DOHH2 (cell line): ENCODE measurements at regions not wholly inside any gene's neighbourhood (a gene's known extent, or its start where the extent isn't known, plus 50 kb on each side); places are given as distances from the start of the nearest gene placed in this dataset.

ENCODE experiments used
- H3F3A ChIP-seq: fragments of 200-600 bp; sonication (generic), shearing (Covaris generic); 2 replicates; pipeline ENCODE4 v1.6.0; 2016; ENCODE audit warnings: antibody characterized with exemption, mild to moderate bottlenecking; ENCODE audit not compliant: control insufficient read depth, insufficient read depth
- H3K27ac ChIP-seq: fragments of 200-600 bp; sonication (generic); 2 replicates; pipeline ENCODE4 v1.5.1; 2014; ENCODE audit warnings: low read depth, mild to moderate bottlenecking, low read length, moderate library complexity
- H3K27me3 ChIP-seq: fragments of 200-600 bp; sonication (generic); 2 replicates; pipeline ENCODE4 v1.6.1; 2014; ENCODE audit warnings: mild to moderate bottlenecking, low read length, mixed read lengths; ENCODE audit not compliant: control insufficient read depth
- H3K36me3 ChIP-seq: fragments of 200-600 bp; sonication (generic); 2 replicates; pipeline ENCODE4 v1.6.1; 2014; ENCODE audit warnings: mild to moderate bottlenecking, low read length, moderate library complexity, mixed read lengths; ENCODE audit not compliant: control insufficient read depth
- H3K4me1 ChIP-seq: fragments of 200-600 bp; sonication (generic); 2 replicates; pipeline ENCODE4 v1.6.1; 2014; ENCODE audit warnings: mild to moderate bottlenecking, low read length, mixed read lengths; ENCODE audit not compliant: control insufficient read depth
- H3K4me2 ChIP-seq: fragments of 200-600 bp; sonication (generic); 2 replicates; pipeline ENCODE4 v1.6.0; 2014; ENCODE audit warnings: mild to moderate bottlenecking, low read length, moderate library complexity
- H3K4me3 ChIP-seq: fragments of 200-600 bp; sonication (generic); 2 replicates; pipeline ENCODE4 v1.5.1; 2014; ENCODE audit warnings: mild to moderate bottlenecking, low read length, mixed read lengths
- H3K79me2 ChIP-seq: fragments of 200-600 bp; sonication (generic); 2 replicates; pipeline ENCODE4 v1.6.1; 2014; ENCODE audit warnings: mild to moderate bottlenecking, low read length, mixed read lengths; ENCODE audit not compliant: control insufficient read depth
- H3K9me2 ChIP-seq: fragments of 200-600 bp; sonication (generic); replicated peaks from 2 replicates; pipeline ENCODE4 v1.6.1; 2014; ENCODE audit warnings: mild to moderate bottlenecking, low read length, mixed read lengths; ENCODE audit not compliant: control insufficient read depth
- H3K9me3 ChIP-seq: fragments of 200-600 bp; sonication (generic); 2 replicates; pipeline ENCODE4 v1.6.1; 2014; ENCODE audit warnings: antibody characterized with exemption, low read length, mixed read lengths; ENCODE audit not compliant: control insufficient read depth, insufficient read depth
- H4K20me1 ChIP-seq: fragments of 200-600 bp; sonication (generic); 2 replicates; pipeline ENCODE4 v1.6.0; 2014; ENCODE audit warnings: low read depth, mild to moderate bottlenecking, antibody characterized with exemption, low read length, moderate library complexity; ENCODE audit not compliant: control insufficient read depth, insufficient read depth
- CTCF ChIP-seq: fragments of 200-600 bp; sonication (generic); IDR thresholded peaks from one replicate; pipeline ENCODE4 v1.5.1; 2014; ENCODE audit warnings: antibody characterized with exemption, mild to moderate bottlenecking, low read depth, low read length; ENCODE audit not compliant: poor library complexity, severe bottlenecking
- EZH2phosphoT487 ChIP-seq: fragments of 200-600 bp; sonication (generic); IDR thresholded peaks from 2 replicates; pipeline ENCODE4 v1.6.1; 2017; ENCODE audit warnings: borderline replicate concordance, mild to moderate bottlenecking, antibody characterized with exemption, low read length, moderate library complexity, mixed read lengths

- TF ChIP-seq EZH2phosphoT487 (no peak), CTCF (no peak)
- Histone ChIP-seq H3K27ac (no peak overlapping the region), H3K4me2 (no peak overlapping the region), H3K79me2 (no peaks in the 10 kb centered on the region), H3K4me1 (no peaks in the 10 kb centered on the region), H3K36me3 (no peaks in the 10 kb centered on the region), H4K20me1 (no peaks in the 10 kb centered on the region), H3K9me2 (no peaks in the 10 kb centered on the region), H3K4me3 (no peak overlapping the region), H3K27me3 (no peaks in the 10 kb centered on the region), H3F3A (no peaks in the 10 kb centered on the region), H3K9me3 (no peaks in the 10 kb centered on the region)
These were observed 89.1 kb upstream of the NTM start for GRCh38 chr11:131281316-131281715.

- H3K4me1 ChIP-seq: no peaks in the 10 kb centered on the region
- no peaks in the 10 kb centered on the region for H3K9me2 ChIP-seq
- TF ChIP-seq CTCF: no peak
- TF ChIP-seq EZH2phosphoT487: no peak
- H4K20me1 ChIP-seq: no peaks in the 10 kb centered on the region
- no peak overlapping the region for H3K4me2 ChIP-seq
- no peak overlapping the region for H3K4me3 ChIP-seq
- no peaks in the 10 kb centered on the region for H3K9me3 ChIP-seq
- H3F3A ChIP-seq: no peaks in the 10 kb centered on the region
- no peaks in the 10 kb centered on the region for H3K27me3 ChIP-seq
- H3K27ac ChIP-seq: no peak overlapping the region
- no peaks in the 10 kb centered on the region for H3K79me2 ChIP-seq
- H3K36me3 ChIP-seq: no peaks in the 10 kb centered on the region
These were observed 86.4 kb upstream of the NTM start for GRCh38 chr11:131284041-131284440.

GRCh38 chr11:131288521-131289091 lies 81.8 kb upstream of the NTM start:
- no peak overlapping the region for H3K27ac ChIP-seq
- H3K4me3 ChIP-seq: no peak overlapping the region
- no peaks in the 10 kb centered on the region for H3K4me1 ChIP-seq
- no peaks in the 10 kb centered on the region for H3K79me2 ChIP-seq
- H3K9me3 ChIP-seq: no peaks in the 10 kb centered on the region
- H3K36me3 ChIP-seq: no peaks in the 10 kb centered on the region
- no peaks in the 10 kb centered on the region for H3K27me3 ChIP-seq
- H3K9me2 ChIP-seq: no peaks in the 10 kb centered on the region
- TF ChIP-seq EZH2phosphoT487: no peak
- TF ChIP-seq CTCF: no peak
- H3K4me2 ChIP-seq: no peak overlapping the region
- no peaks in the 10 kb centered on the region for H3F3A ChIP-seq
- H4K20me1 ChIP-seq: no peaks in the 10 kb centered on the region
